ENCODE measurements at regions not wholly inside any gene's neighbourhood (a gene's known extent, or its start where the extent isn't known, plus 50 kb on each side); places are given as distances from the start of the nearest gene placed in this dataset.

- TF ChIP-seq POLR2AphosphoS5 (IDR thresholded peaks at IDR 0.05; ENCODE audit: insufficient read depth in 1 of 2, low read depth in 1 of 2) (no peak), POLR2A (IDR thresholded peaks at IDR 0.05) (no peak), CTCF (IDR thresholded peaks at IDR 0.05) (no peak)
- H3K27me3 ChIP-seq = no peaks in the 10 kb centered on the region
- H3K9me3 ChIP-seq = no peaks in the 10 kb centered on the region
- DNase-seq (ENCODE audit: extremely low spot score in 2 of 2) = no peak
- no peaks in the 10 kb centered on the region for H3K36me3 ChIP-seq
- H3K4me1 ChIP-seq = no peaks in the 10 kb centered on the region
- no peak overlapping the region for H3K27ac ChIP-seq
- intact Hi-C loops (cut with DNase I) = no loop called here
- no peak overlapping the region for H3K4me3 ChIP-seq
Measured at GRCh38 chr3:144045766-144046165, 74.1 kb downstream of the DIPK2A start.

GRCh38 chr3:144049374-144049773 is 77.8 kb downstream of the DIPK2A start:
- no peak overlapping the region for H3K27ac ChIP-seq
- no peaks in the 10 kb centered on the region for H3K27me3 ChIP-seq
- no peaks in the 10 kb centered on the region for H3K9me3 ChIP-seq
- no peak for TF ChIP-seq POLR2A (IDR thresholded peaks at IDR 0.05)
- no peak for TF ChIP-seq POLR2AphosphoS5 (IDR thresholded peaks at IDR 0.05; ENCODE audit: insufficient read depth in 1 of 2, low read depth in 1 of 2)
- DNase-seq (ENCODE audit: extremely low spot score in 2 of 2) = no peak
- H3K4me3 ChIP-seq = no peak overlapping the region
- no peaks in the 10 kb centered on the region for H3K4me1 ChIP-seq
- H3K36me3 ChIP-seq = no peaks in the 10 kb centered on the region
- intact Hi-C loops (cut with DNase I) = no loop called here

GRCh38 chr3:144051211-144051610 is 79.6 kb downstream of the DIPK2A start:
- intact Hi-C loops (cut with DNase I) = no loop called here
- DNase-seq (ENCODE audit: extremely low spot score in 2 of 2) = no peak
- TF ChIP-seq POLR2AphosphoS5 (IDR thresholded peaks at IDR 0.05; ENCODE audit: insufficient read depth in 1 of 2, low read depth in 1 of 2) (no peak), POLR2A (IDR thresholded peaks at IDR 0.05) (no peak), CTCF (IDR thresholded peaks at IDR 0.05) (no peak)
- Histone ChIP-seq H3K27me3 (no peaks in the 10 kb centered on the region), H3K4me3 (no peak overlapping the region), H3K36me3 (no peaks in the 10 kb centered on the region), H3K27ac (no peak overlapping the region), H3K4me1 (no peaks in the 10 kb centered on the region), H3K9me3 (no peaks in the 10 kb centered on the region)

GRCh38 chr3:144052275-144052674 is 80.7 kb downstream of the DIPK2A start:
- DNase-seq (ENCODE audit: extremely low spot score in 2 of 2) = no peak
- Histone ChIP-seq H3K4me3 (no peak overlapping the region), H3K27me3 (no peaks in the 10 kb centered on the region), H3K9me3 (no peaks in the 10 kb centered on the region), H3K36me3 (no peaks in the 10 kb centered on the region), H3K4me1 (no peaks in the 10 kb centered on the region), H3K27ac (no peak overlapping the region)
- no peak for TF ChIP-seq POLR2A (IDR thresholded peaks at IDR 0.05)
- intact Hi-C loops (cut with DNase I) = no loop called here

- TF ChIP-seq POLR2AphosphoS5 (IDR thresholded peaks at IDR 0.05; ENCODE audit: insufficient read depth in 1 of 2, low read depth in 1 of 2) = no peak
- TF ChIP-seq CTCF (IDR thresholded peaks at IDR 0.05) = no peak
- no peak for TF ChIP-seq POLR2A (IDR thresholded peaks at IDR 0.05)
- H3K27ac ChIP-seq = no peak overlapping the region
- H3K4me3 ChIP-seq = no peak overlapping the region
- H3K27me3 ChIP-seq = no peaks in the 10 kb centered on the region
- no peak for DNase-seq (ENCODE audit: extremely low spot score in 2 of 2)
- no peaks in the 10 kb centered on the region for H3K9me3 ChIP-seq
- no peaks in the 10 kb centered on the region for H3K36me3 ChIP-seq
- no peaks in the 10 kb centered on the region for H3K4me1 ChIP-seq
- intact Hi-C loops (cut with DNase I) = no loop called here
Measured at GRCh38 chr3:144053121-144053520, 81.5 kb downstream of the DIPK2A start.

- H3K36me3 ChIP-seq = no peaks in the 10 kb centered on the region
- no peaks in the 10 kb centered on the region for H3K4me1 ChIP-seq
- TF ChIP-seq CTCF (IDR thresholded peaks at IDR 0.05) (no peak), POLR2AphosphoS5 (IDR thresholded peaks at IDR 0.05; ENCODE audit: insufficient read depth in 1 of 2, low read depth in 1 of 2) (no peak), POLR2A (IDR thresholded peaks at IDR 0.05) (no peak)
- H3K27me3 ChIP-seq = no peaks in the 10 kb centered on the region
- intact Hi-C loops (cut with DNase I) = no loop called here
- H3K27ac ChIP-seq = no peak overlapping the region
- no peak for DNase-seq (ENCODE audit: extremely low spot score in 2 of 2)
- H3K9me3 ChIP-seq = no peaks in the 10 kb centered on the region
- H3K4me3 ChIP-seq = no peak overlapping the region
Measured at GRCh38 chr3:144054766-144055165, 83.1 kb downstream of the DIPK2A start.
